A673 (cell line): ENCODE measurements at regions not wholly inside any gene's neighbourhood (a gene's known extent, or its start where the extent isn't known, plus 50 kb on each side); places are given as distances from the start of the nearest gene placed in this dataset.

Experiments used
- BruUV-seq: library from RNA; stranded (reverse); fragments of 400-500 nt; replicated peaks from 2 replicates; lab custom pipeline; 2021; lab: Mats Ljungman, UMichigan
- CTCF ChIA-PET: fragments of 300-600 bp; sonication (Branson Sonifier 250); formaldehyde crosslinking; loops from one replicate; lab custom pipeline; 2022; ENCODE audit warnings: antibody characterized with exemption; lab: Charles Lee
- POLR2A ChIA-PET: fragments of 300-600 bp; sonication (Branson Sonifier 250); formaldehyde crosslinking; loops from one replicate; lab custom pipeline; 2022; ENCODE audit warnings: antibody characterized with exemption; ENCODE audit not compliant: low non-redundant PET; lab: Charles Lee
- DNase-seq: peaks from one replicate; pipeline ENCODE4 v3.0.0-alpha.2; 2015; ENCODE audit warnings: low spot score
- H3K27ac ChIP-seq: fragments of 200-600 bp; sonication (generic); 2 replicates; pipeline ENCODE4 v1.5.1; 2016; ENCODE audit warnings: mixed run types, low read depth, mild to moderate bottlenecking, mixed read lengths, antibody characterized with exemption, low read length; ENCODE audit not compliant: poor library complexity, severe bottlenecking
- H3K27me3 ChIP-seq: fragments of 200-600 bp; sonication (generic); replicated peaks from 2 replicates; pipeline ENCODE4 v1.6.1; 2017; ENCODE audit warnings: mixed run types, low read depth, mild to moderate bottlenecking, mixed read lengths, antibody characterized with exemption, low read length; ENCODE audit not compliant: insufficient read depth, poor library complexity
- H3K36me3 ChIP-seq: fragments of 200-600 bp; sonication (generic); 2 replicates; pipeline ENCODE4 v1.6.1; 2016; ENCODE audit warnings: mixed run types, mild to moderate bottlenecking, mixed read lengths, antibody characterized with exemption, low read length; ENCODE audit not compliant: insufficient read depth, poor library complexity, severe bottlenecking
- H3K4me1 ChIP-seq: fragments of 200-600 bp; sonication (generic); 2 replicates; pipeline ENCODE4 v1.6.1; 2017; ENCODE audit warnings: mixed run types, mild to moderate bottlenecking, mixed read lengths, antibody characterized with exemption, low read length; ENCODE audit not compliant: insufficient read depth, poor library complexity, severe bottlenecking
- H3K4me3 ChIP-seq: fragments of 200-600 bp; sonication (generic); 2 replicates; pipeline ENCODE4 v1.5.1; 2016; ENCODE audit warnings: low read depth, mixed run types, mild to moderate bottlenecking, mixed read lengths, low read length; ENCODE audit not compliant: poor library complexity, severe bottlenecking
- H3K9me3 ChIP-seq: fragments of 200-600 bp; sonication (generic); 2 replicates; pipeline ENCODE4 v1.6.1; 2016; ENCODE audit warnings: mixed run types, low read depth, mild to moderate bottlenecking, mixed read lengths, antibody characterized with exemption, low read length; ENCODE audit not compliant: poor library complexity, severe bottlenecking
- EZH2 ChIP-seq: fragments of 200-600 bp; sonication (generic); IDR thresholded peaks from 2 replicates; pipeline ENCODE4 v1.6.1; 2017; ENCODE audit warnings: borderline replicate concordance, low read depth, mild to moderate bottlenecking, mixed read lengths, antibody characterized with exemption, low read length; ENCODE audit not compliant: poor library complexity, severe bottlenecking
- intact Hi-C: fragments of 100-400 bp; cut with micrococcal nuclease; formaldehyde crosslinking; loops from one replicate; pipeline ENCODE4 v1.10.0; 2022; ENCODE audit not compliant: unreplicated experiment
- TF ChIP-seq, protein P1 (sequence below): fragments of 300-800, 200-600 bp; sonication (generic); conservative IDR thresholded peaks from 2 replicates; pipeline ENCODE4 v1.5.1; 2017; ENCODE audit warnings: low read depth, mild to moderate bottlenecking, antibody characterized with exemption, low read length, moderate library complexity, mixed read lengths

DNA sequence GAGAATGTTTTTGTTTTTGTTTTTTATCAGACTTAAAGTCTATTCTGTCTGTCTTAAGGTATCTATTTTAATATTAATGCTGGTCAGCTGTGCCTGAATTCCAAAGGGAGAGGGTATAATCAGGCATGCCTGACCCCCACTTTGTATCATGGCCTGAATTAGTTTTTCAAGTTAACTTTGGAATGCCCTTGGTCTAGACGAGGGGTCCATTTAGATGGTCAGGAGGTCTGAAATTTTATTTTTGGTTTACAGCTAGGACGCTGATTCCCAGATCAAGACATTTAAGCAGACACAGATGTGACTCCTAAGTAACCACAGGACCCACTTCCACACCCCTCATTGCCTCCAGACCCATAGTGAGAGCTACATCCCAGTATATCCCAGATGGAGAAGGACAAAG lies 189.5 kb downstream of the ARHGAP12 start:
- Histone ChIP-seq H3K4me1 (no peaks in the 10 kb centered on the region), H3K36me3 (no peaks in the 10 kb centered on the region), H3K9me3 (no peaks in the 10 kb centered on the region), H3K4me3 (no peak overlapping the region), H3K27ac (no peak overlapping the region), H3K27me3 (no peaks in the 10 kb centered on the region)
- TF ChIP-seq, protein P1, sequence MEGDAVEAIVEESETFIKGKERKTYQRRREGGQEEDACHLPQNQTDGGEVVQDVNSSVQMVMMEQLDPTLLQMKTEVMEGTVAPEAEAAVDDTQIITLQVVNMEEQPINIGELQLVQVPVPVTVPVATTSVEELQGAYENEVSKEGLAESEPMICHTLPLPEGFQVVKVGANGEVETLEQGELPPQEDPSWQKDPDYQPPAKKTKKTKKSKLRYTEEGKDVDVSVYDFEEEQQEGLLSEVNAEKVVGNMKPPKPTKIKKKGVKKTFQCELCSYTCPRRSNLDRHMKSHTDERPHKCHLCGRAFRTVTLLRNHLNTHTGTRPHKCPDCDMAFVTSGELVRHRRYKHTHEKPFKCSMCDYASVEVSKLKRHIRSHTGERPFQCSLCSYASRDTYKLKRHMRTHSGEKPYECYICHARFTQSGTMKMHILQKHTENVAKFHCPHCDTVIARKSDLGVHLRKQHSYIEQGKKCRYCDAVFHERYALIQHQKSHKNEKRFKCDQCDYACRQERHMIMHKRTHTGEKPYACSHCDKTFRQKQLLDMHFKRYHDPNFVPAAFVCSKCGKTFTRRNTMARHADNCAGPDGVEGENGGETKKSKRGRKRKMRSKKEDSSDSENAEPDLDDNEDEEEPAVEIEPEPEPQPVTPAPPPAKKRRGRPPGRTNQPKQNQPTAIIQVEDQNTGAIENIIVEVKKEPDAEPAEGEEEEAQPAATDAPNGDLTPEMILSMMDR = no peak
- no peak for TF ChIP-seq EZH2
- ChIA-PET POLR2A (no interaction called here), CTCF (no interaction called here)
- no TSS peak for BruUV-seq
- intact Hi-C loops = no loop called here
- no peak for DNase-seq

GRCh38 chr10:31731711-31732110 lies 196.9 kb downstream of the ARHGAP12 start:
- Histone ChIP-seq H3K9me3 (no peaks in the 10 kb centered on the region), H3K4me3 (no peak overlapping the region), H3K27me3 (peaks cover 17% of the 10 kb centered on the region), H3K4me1 (no peaks in the 10 kb centered on the region), H3K36me3 (no peaks in the 10 kb centered on the region), H3K27ac (no peak overlapping the region)
- DNase-seq = no peak
- BruUV-seq = no TSS peak
- ChIA-PET POLR2A (no interaction called here), CTCF (no interaction called here)
- TF ChIP-seq, protein P1 = no peak
- no peak for TF ChIP-seq EZH2
- intact Hi-C loops = no loop called here

GRCh38 chr10:31730776-31731175 lies 197.9 kb downstream of the ARHGAP12 start:
- DNase-seq = no peak
- ChIA-PET POLR2A (no interaction called here), CTCF (no interaction called here)
- H3K4me3 ChIP-seq = no peak overlapping the region
- no TSS peak for BruUV-seq
- H3K27ac ChIP-seq = no peak overlapping the region
- intact Hi-C loops = no loop called here
- H3K27me3 ChIP-seq = peaks cover 17% of the 10 kb centered on the region
- no peaks in the 10 kb centered on the region for H3K4me1 ChIP-seq
- no peaks in the 10 kb centered on the region for H3K36me3 ChIP-seq
- TF ChIP-seq, protein P1 = no peak
- TF ChIP-seq EZH2 = no peak
- no peaks in the 10 kb centered on the region for H3K9me3 ChIP-seq
